HEK293 (cell line): ENCODE measurements at regions not wholly inside any gene's neighbourhood (a gene's known extent, or its start where the extent isn't known, plus 50 kb on each side); places are given as distances from the start of the nearest gene placed in this dataset.

Experiments
- CTCF ChIP-seq: fragments of 450-650 bp; formaldehyde crosslinking; IDR thresholded peaks from 2 replicates; pipeline ENCODE4 v1.5.1; 2016; ENCODE audit warnings: missing biosample characterization, missing genetic modification characterization
- EGR2 ChIP-seq: fragments of 450-650 bp; formaldehyde crosslinking; IDR thresholded peaks from 2 replicates; pipeline ENCODE4 v1.5.1; 2016; ENCODE audit warnings: low read depth, missing biosample characterization, missing genetic modification characterization
- MYNN ChIP-seq: fragments of 450-650 bp; formaldehyde crosslinking; IDR thresholded peaks from 2 replicates; pipeline ENCODE4 v1.5.1; 2016; ENCODE audit warnings: missing biosample characterization, missing genetic modification characterization, borderline replicate concordance
- PRDM4 ChIP-seq: fragments of 450-650 bp; formaldehyde crosslinking; IDR thresholded peaks from 2 replicates; pipeline ENCODE4 v1.5.1; 2017; ENCODE audit warnings: missing biosample characterization, missing genetic modification characterization
- SALL2 ChIP-seq: fragments of 450-650 bp; formaldehyde crosslinking; IDR thresholded peaks from 2 replicates; pipeline ENCODE4 v1.5.0; 2017; ENCODE audit warnings: missing biosample characterization, mild to moderate bottlenecking, missing genetic modification characterization, borderline replicate concordance
- SETDB1 ChIP-seq: IDR thresholded peaks from one replicate; pipeline ENCODE4 v1.6.1; 2017; ENCODE audit warnings: mild to moderate bottlenecking, low read length, moderate library complexity, mixed read lengths; ENCODE audit not compliant: insufficient read length
- SP2 ChIP-seq: fragments of 450-650 bp; formaldehyde crosslinking; IDR thresholded peaks from 2 replicates; pipeline ENCODE4 v1.5.1; 2016; ENCODE audit warnings: missing biosample characterization, missing genetic modification characterization
- ZFP41 ChIP-seq: fragments of 450-650 bp; formaldehyde crosslinking; IDR thresholded peaks from 2 replicates; pipeline ENCODE4 v1.5.1; 2016; ENCODE audit warnings: missing biosample characterization, missing genetic modification characterization, borderline replicate concordance
- ZIC2 ChIP-seq: fragments of 450-650 bp; formaldehyde crosslinking; IDR thresholded peaks from 2 replicates; pipeline ENCODE4 v1.5.1; 2016; ENCODE audit warnings: missing biosample characterization, missing genetic modification characterization
- ZNF121 ChIP-seq: fragments of 450-650 bp; formaldehyde crosslinking; IDR thresholded peaks from 2 replicates; pipeline ENCODE4 v1.5.1; 2016; ENCODE audit warnings: missing biosample characterization, missing genetic modification characterization
- ZNF23 ChIP-seq: fragments of 450-650 bp; formaldehyde crosslinking; IDR thresholded peaks from 2 replicates; pipeline ENCODE4 v1.5.1; 2016; ENCODE audit warnings: missing biosample characterization, missing genetic modification characterization, borderline replicate concordance
- ZNF274 ChIP-seq, 2 experiments: fragments of 200-500 bp in 1 of 2; fragments of 450-650 bp in 1 of 2; sonication (Bioruptor generic) in 1 of 2; formaldehyde crosslinking in 1 of 2; IDR thresholded peaks; 2 replicates each; pipeline versions ENCODE4 v1.5.1 to v1.6.1; 2014 to 2016; ENCODE audit warnings: borderline replicate concordance in 1 of 2, inconsistent platforms in 1 of 2, low read length in 1 of 2, missing biosample characterization in 1 of 2, missing genetic modification characterization in 1 of 2
- TF ChIP-seq, protein P1 (sequence below): fragments of 450-650 bp; formaldehyde crosslinking; IDR thresholded peaks from 2 replicates; pipeline ENCODE4 v1.5.1; 2016; ENCODE audit warnings: missing biosample characterization, missing genetic modification characterization
- TF ChIP-seq, protein P2 (sequence below): fragments of 450-650 bp; formaldehyde crosslinking; IDR thresholded peaks from 2 replicates; pipeline ENCODE4 v1.5.1; 2016; ENCODE audit warnings: missing biosample characterization, missing genetic modification characterization

DNA sequence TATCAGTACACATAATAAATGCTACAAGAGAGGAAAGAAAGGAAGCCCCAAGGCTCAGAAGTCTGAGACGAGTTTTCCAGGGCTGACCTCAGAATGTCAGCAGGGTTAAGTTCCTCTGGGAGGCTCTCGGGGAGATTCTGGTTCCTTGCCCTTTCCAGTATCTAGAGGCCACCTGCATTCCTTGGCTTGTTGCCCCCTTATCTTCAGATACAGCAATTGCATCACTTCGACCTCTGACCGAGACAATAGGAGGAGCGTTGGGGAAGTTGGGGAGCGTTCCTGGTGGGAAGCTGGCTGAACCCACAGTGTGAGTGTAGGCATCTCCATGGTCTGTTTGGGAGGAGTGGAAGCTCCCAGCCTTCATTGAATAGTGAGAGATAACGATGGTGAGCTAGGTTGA, 72.0 kb upstream of the MTPN start:
- no peak for TF ChIP-seq CTCF (tag by site-specific recombination)
- TF ChIP-seq SALL2 (tag by site-specific recombination), result no peak
- TF ChIP-seq EGR2, result no peak
- TF ChIP-seq SP2 (tag by site-specific recombination), result no peak
- TF ChIP-seq PRDM4 (tag by site-specific recombination), result no peak
- TF ChIP-seq ZFP41, result no peak
- no peak for TF ChIP-seq SETDB1
- TF ChIP-seq ZNF274 (IDR thresholded peaks at IDR 0.05; ENCODE audit: low read length), result no peak
- TF ChIP-seq ZNF274 (tag by site-specific recombination; IDR thresholded peaks at IDR 0.05; ENCODE audit: borderline replicate concordance), result no peak
- TF ChIP-seq ZIC2 (tag by site-specific recombination), result no peak
- TF ChIP-seq ZNF23, result no peak
- TF ChIP-seq, protein P1, sequence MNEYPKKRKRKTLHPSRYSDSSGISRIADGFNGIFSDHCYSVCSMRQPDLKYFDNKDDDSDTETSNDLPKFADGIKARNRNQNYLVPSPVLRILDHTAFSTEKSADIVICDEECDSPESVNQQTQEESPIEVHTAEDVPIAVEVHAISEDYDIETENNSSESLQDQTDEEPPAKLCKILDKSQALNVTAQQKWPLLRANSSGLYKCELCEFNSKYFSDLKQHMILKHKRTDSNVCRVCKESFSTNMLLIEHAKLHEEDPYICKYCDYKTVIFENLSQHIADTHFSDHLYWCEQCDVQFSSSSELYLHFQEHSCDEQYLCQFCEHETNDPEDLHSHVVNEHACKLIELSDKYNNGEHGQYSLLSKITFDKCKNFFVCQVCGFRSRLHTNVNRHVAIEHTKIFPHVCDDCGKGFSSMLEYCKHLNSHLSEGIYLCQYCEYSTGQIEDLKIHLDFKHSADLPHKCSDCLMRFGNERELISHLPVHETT, result no peak
- TF ChIP-seq, protein P2, sequence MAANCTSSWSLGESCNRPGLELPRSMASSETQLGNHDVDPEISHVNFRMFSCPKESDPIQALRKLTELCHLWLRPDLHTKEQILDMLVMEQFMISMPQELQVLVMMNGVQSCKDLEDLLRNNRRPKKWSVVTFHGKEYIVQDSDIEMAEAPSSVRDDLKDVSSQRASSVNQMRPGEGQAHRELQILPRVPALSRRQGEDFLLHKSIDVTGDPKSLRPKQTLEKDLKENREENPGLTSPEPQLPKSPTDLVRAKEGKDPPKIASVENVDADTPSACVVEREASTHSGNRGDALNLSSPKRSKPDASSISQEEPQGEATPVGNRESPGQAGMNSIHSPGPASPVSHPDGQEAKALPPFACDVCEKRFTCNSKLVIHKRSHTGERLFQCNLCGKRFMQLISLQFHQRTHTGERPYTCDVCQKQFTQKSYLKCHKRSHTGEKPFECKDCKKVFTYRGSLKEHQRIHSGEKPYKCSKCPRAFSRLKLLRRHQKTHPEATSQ, result no peak
- no peak for TF ChIP-seq MYNN (tag by site-specific recombination)
- no peak for TF ChIP-seq ZNF121 (tag by site-specific recombination)
